ENCODE measurements at regions not wholly inside any gene's neighbourhood (a gene's known extent, or its start where the extent isn't known, plus 50 kb on each side); places are given as distances from the start of the nearest gene placed in this dataset.

- no peak for TF ChIP-seq CTCF (IDR thresholded peaks at IDR 0.05; ENCODE audit: extremely low read depth in 1 of 2, insufficient read depth in 1 of 2, low read depth in 1 of 2, low read length in 2 of 2)
- TF ChIP-seq MAX (IDR thresholded peaks at IDR 0.05; ENCODE audit: insufficient read depth, insufficient read length): no peak
- TF ChIP-seq POLR2A (IDR thresholded peaks at IDR 0.05; ENCODE audit: low read depth, low read length): no peak
- TF ChIP-seq POLR2AphosphoS5 (IDR thresholded peaks at IDR 0.05; ENCODE audit: insufficient read depth, low read depth, low read length): no peak
These were observed 1434.5 kb downstream of the LRFN5 start for GRCh38 chr14:43041207-43041606.

All from endothelial cell of umbilical vein (primary cell).